ENCODE measurements at regions not wholly inside any gene's neighbourhood (a gene's known extent, or its start where the extent isn't known, plus 50 kb on each side); places are given as distances from the start of the nearest gene placed in this dataset.

GRCh38 chr9:115513148-115513547 is 395.2 kb upstream of the TNC start:
- DNase-seq (ENCODE audit: extremely low read depth, low read depth): no peak
- no peak for TF ChIP-seq CTCF (IDR thresholded peaks at IDR 0.05; ENCODE audit: low read depth, low read length)

GRCh38 chr9:115514454-115514853 is 396.5 kb upstream of the TNC start:
- no peak for TF ChIP-seq CTCF (IDR thresholded peaks at IDR 0.05; ENCODE audit: low read depth, low read length)
- DNase-seq (ENCODE audit: extremely low read depth, low read depth): no peak

GRCh38 chr9:115517335-115518075 is 399.5 kb upstream of the TNC start:
- DNase-seq (ENCODE audit: extremely low read depth, low read depth): peak; percentile 44

GRCh38 chr9:115520646-115521045 is 402.7 kb upstream of the TNC start:
- DNase-seq (ENCODE audit: extremely low read depth, low read depth): no peak
- no peak for TF ChIP-seq CTCF (IDR thresholded peaks at IDR 0.05; ENCODE audit: low read depth, low read length)

More at GRCh38 chr9:115517335-115518075, 399.5 kb upstream of the TNC start:
- no peak for TF ChIP-seq CTCF (IDR thresholded peaks at IDR 0.05; ENCODE audit: low read depth, low read length)

- DNase-seq (ENCODE audit: extremely low read depth, low read depth): no peak
- TF ChIP-seq CTCF (IDR thresholded peaks at IDR 0.05; ENCODE audit: low read depth, low read length): no peak
Observed at GRCh38 chr9:115522912-115523311, 405.0 kb upstream of the TNC start.

- peak; percentile 82 for TF ChIP-seq CTCF (IDR thresholded peaks at IDR 0.05; ENCODE audit: low read depth, low read length)
- DNase-seq (ENCODE audit: extremely low read depth, low read depth): no peak
Observed at GRCh38 chr9:115524453-115525059, 406.6 kb upstream of the TNC start.

Data from AG09319 (cell line).